ENCODE measurements at regions not wholly inside any gene's neighbourhood (a gene's known extent, or its start where the extent isn't known, plus 50 kb on each side); places are given as distances from the start of the nearest gene placed in this dataset.

- DNase-seq (ENCODE audit: low read depth) = no peak
- H3K4me3 ChIP-seq (ENCODE audit: low read depth, low read length) = no peak overlapping the region
- TF ChIP-seq CTCF (IDR thresholded peaks at IDR 0.05; ENCODE audit: low read depth, low read length, missing control alignments) = no peak
These were observed 600.6 kb downstream of the QKI start for GRCh38 chr6:164015088-164015484.

- H3K4me3 ChIP-seq (ENCODE audit: low read depth, low read length) = no peak overlapping the region
- no peak for DNase-seq (ENCODE audit: low read depth)
- TF ChIP-seq CTCF (IDR thresholded peaks at IDR 0.05; ENCODE audit: low read depth, low read length, missing control alignments) = no peak
These were observed 600.0 kb downstream of the QKI start for GRCh38 chr6:164014346-164015087.

GRCh38 chr6:164013480-164014208 is 599.1 kb downstream of the QKI start:
- no peak for DNase-seq (ENCODE audit: low read depth)

GRCh38 chr6:164011321-164011720 is 596.8 kb downstream of the QKI start:
- TF ChIP-seq CTCF (IDR thresholded peaks at IDR 0.05; ENCODE audit: low read depth, low read length, missing control alignments) = no peak
- no peak for DNase-seq (ENCODE audit: low read depth)
- H3K4me3 ChIP-seq (ENCODE audit: low read depth, low read length) = no peak overlapping the region

More at GRCh38 chr6:164013480-164014208, 599.1 kb downstream of the QKI start:
- TF ChIP-seq CTCF (IDR thresholded peaks at IDR 0.05; ENCODE audit: low read depth, low read length, missing control alignments) = no peak
- no peak overlapping the region for H3K4me3 ChIP-seq (ENCODE audit: low read depth, low read length)

- DNase-seq (ENCODE audit: low read depth) = no peak
- TF ChIP-seq CTCF (IDR thresholded peaks at IDR 0.05; ENCODE audit: low read depth, low read length, missing control alignments) = no peak
- H3K4me3 ChIP-seq (ENCODE audit: low read depth, low read length) = no peak overlapping the region
These were observed 596.1 kb downstream of the QKI start for GRCh38 chr6:164010441-164011103.

GRCh38 chr6:164008902-164009301 is 594.4 kb downstream of the QKI start:
- DNase-seq (ENCODE audit: low read depth) = no peak
- H3K4me3 ChIP-seq (ENCODE audit: low read depth, low read length) = no peak overlapping the region
- TF ChIP-seq CTCF (IDR thresholded peaks at IDR 0.05; ENCODE audit: low read depth, low read length, missing control alignments) = no peak

Measured in GM12864 (cell line).